GM13977 (cell line): ENCODE measurements at regions not wholly inside any gene's neighbourhood (a gene's known extent, or its start where the extent isn't known, plus 50 kb on each side); places are given as distances from the start of the nearest gene placed in this dataset.

Experiments
- DNase-seq: peaks from one replicate; pipeline ENCODE4 v3.0.0; 2012; ENCODE audit warnings: low spot score
- CTCF ChIP-seq: IDR thresholded peaks from 2 replicates; pipeline ENCODE4 v1.5.1; 2012; ENCODE audit warnings: mild to moderate bottlenecking, control low read depth; ENCODE audit not compliant: insufficient read depth; ENCODE audit errors: extremely low read depth, missing control alignments
- in situ Hi-C: fragments of 300-500 bp; cut with MboI; formaldehyde crosslinking; loops from one replicate; pipeline ENCODE4 v1.12.0; 2022; ENCODE audit warnings: low sequenced_read_pairs, low pct_unique_long_range_greater_than_20kb, mixed read lengths, inconsistent platforms; ENCODE audit not compliant: unreplicated experiment

GRCh38 chr21:25029580-25029979, 577.7 kb downstream of the MRPL39 start:
- no peak for TF ChIP-seq CTCF
- in situ Hi-C loops = no loop called here
- DNase-seq = no peak

- TF ChIP-seq CTCF = no peak
- no peak for DNase-seq
- in situ Hi-C loops = no loop called here
Observed at GRCh38 chr21:25025596-25025995, 581.7 kb downstream of the MRPL39 start.

- DNase-seq = no peak
- in situ Hi-C loops = no loop called here
- no peak for TF ChIP-seq CTCF
Observed at GRCh38 chr21:25024639-25025038, 582.6 kb downstream of the MRPL39 start.

DNA sequence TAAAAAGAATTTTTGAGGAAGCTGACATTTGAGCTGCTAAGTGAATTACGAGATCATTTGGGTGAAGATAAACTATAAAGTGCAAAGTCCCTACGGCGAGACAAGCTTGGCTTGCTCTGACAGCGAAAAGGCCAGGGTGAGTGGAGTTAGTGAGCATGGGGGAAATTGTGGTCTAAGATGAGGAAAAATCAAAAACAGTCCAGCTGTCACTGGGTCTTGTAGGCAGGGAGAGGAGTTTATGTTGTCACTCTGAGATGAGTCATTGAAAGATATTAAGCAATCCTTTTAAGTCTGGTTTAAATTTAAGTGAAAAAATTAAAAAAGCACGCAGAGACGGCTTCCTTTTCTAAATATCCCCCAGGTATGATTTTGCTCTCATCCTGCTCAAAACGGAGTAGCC, 601.9 kb downstream of the MRPL39 start:
- DNase-seq = no peak
- TF ChIP-seq CTCF = no peak
- in situ Hi-C loops = no loop called here

GRCh38 chr21:25002676-25003075, 604.6 kb downstream of the MRPL39 start:
- no peak for TF ChIP-seq CTCF
- in situ Hi-C loops = no loop called here
- DNase-seq = no peak

DNA sequence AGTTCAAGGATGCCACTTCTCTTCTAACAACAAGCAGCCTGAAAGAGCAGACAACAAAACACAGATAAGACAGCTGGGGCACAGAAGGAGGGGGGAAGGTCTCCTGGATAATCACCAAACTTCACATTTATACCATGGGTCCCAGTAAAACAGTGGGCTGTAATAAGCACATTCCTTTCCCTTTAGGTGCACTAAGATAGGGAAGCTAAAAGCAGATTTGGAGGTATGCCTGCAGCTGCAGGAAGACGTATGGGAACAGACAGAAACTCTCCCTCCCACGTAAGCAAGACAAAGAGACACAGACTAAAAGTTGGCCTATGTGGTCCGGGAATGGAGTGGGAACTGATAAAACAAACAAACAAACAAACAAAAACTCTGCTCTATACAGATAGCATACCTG, 612.1 kb downstream of the MRPL39 start:
- no peak for TF ChIP-seq CTCF
- in situ Hi-C loops = no loop called here
- DNase-seq = no peak

DNA sequence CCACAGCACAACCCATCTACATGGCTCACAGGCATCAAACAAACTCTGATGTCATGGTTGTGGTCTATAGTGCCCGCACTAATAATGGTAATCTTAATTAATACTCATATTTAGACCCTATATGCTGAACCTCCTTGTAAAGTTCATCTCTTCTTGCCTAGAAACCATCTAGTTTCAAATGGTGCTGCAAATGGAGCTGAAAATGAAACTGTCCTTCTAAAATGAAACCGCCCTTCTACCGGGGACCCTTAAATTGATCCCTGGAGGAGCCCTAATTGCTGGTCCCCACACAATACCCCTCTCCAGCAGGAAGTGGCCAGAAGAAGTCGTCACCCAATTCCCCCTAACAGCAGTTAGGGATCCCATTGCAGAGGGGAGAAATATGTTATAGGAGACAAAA, 612.6 kb downstream of the MRPL39 start:
- DNase-seq = no peak
- TF ChIP-seq CTCF = no peak
- in situ Hi-C loops = no loop called here
